SK-N-MC (cell line): ENCODE measurements at regions not wholly inside any gene's neighbourhood (a gene's known extent, or its start where the extent isn't known, plus 50 kb on each side); places are given as distances from the start of the nearest gene placed in this dataset.

Experiments
- EZH2 ChIP-seq: fragments of 200-600 bp; sonication (generic); IDR thresholded peaks from one replicate; pipeline ENCODE4 v1.6.1; 2017; ENCODE audit warnings: antibody characterized with exemption
- POLR2AphosphoS5 ChIP-seq: IDR thresholded peaks from 2 replicates; pipeline ENCODE4 v1.6.1; 2012; ENCODE audit warnings: mild to moderate bottlenecking, low read depth, low read length, borderline replicate concordance

DNA sequence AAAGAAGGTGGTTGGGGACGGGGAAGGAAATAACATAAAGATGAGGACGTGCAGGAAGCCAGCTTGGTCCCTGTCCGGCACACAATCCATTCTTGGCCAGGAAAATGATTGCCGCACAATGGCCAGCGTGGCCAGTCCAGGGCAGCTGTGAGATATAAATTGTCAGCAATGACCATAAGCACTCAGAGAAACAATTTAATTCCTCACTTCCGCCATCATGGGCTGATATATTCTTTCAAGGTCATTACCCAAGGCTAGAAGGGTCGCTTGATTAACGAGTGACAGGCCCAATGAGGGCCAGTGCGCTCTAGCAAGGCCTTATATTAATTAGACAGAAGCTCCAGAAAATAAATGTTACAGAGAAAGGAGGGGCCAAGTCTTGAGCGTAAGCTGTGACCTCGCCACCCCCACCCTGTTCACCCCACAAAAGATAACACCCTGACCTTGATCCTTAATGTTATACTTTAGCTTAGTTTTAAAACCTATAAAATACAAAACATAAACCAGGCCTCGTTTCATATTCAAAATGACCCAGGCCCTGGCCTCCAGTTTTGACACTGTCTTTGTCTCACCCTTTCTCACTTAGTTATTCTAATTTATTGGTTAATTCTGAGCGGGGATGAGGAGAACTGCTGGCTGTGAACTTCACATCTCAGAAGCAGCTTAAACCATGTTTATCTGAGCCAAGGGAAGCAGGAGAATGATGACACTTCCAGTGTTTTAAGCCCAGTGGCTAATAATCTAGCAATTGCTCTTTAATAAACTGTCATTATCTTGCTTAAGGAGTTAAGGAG lies 478.3 kb upstream of the ZFHX3 start:
- no peak for TF ChIP-seq EZH2
- TF ChIP-seq POLR2AphosphoS5 = no peak
